AG09309 (cell line): ENCODE measurements at regions not wholly inside any gene's neighbourhood (a gene's known extent, or its start where the extent isn't known, plus 50 kb on each side); places are given as distances from the start of the nearest gene placed in this dataset.

Source experiments
- DNase-seq: peaks from one replicate; pipeline ENCODE4 v3.0.0-alpha.2; 2010; ENCODE audit warnings: low read depth
- H3K4me3 ChIP-seq: 2 replicates; pipeline ENCODE4 v1.5.1; 2011; ENCODE audit warnings: mild to moderate bottlenecking, low read depth, low read length, moderate library complexity; ENCODE audit not compliant: control insufficient read depth
- CTCF ChIP-seq: IDR thresholded peaks from 2 replicates; pipeline ENCODE4 v1.5.1; 2011; ENCODE audit warnings: mild to moderate bottlenecking, low read depth, low read length, inconsistent platforms; ENCODE audit not compliant: insufficient read depth, control insufficient read depth; ENCODE audit errors: missing control alignments

GRCh38 chr2:16333681-16334080 is 332.0 kb downstream of the CYRIA start:
- no peak for TF ChIP-seq CTCF
- no peak for DNase-seq
- H3K4me3 ChIP-seq = no peak overlapping the region

GRCh38 chr2:16332681-16333557 is 332.7 kb downstream of the CYRIA start:
- TF ChIP-seq CTCF = no peak
- DNase-seq = no peak
- no peak overlapping the region for H3K4me3 ChIP-seq

GRCh38 chr2:16331772-16332171 is 333.9 kb downstream of the CYRIA start:
- H3K4me3 ChIP-seq = no peak overlapping the region
- no peak for DNase-seq
- TF ChIP-seq CTCF = no peak

GRCh38 chr2:16330982-16331381 is 334.7 kb downstream of the CYRIA start:
- no peak for DNase-seq
- no peak overlapping the region for H3K4me3 ChIP-seq
- no peak for TF ChIP-seq CTCF

- no peak for DNase-seq
- TF ChIP-seq CTCF = no peak
- H3K4me3 ChIP-seq = no peak overlapping the region
These were observed 335.1 kb downstream of the CYRIA start for GRCh38 chr2:16330571-16330970.

- no peak for TF ChIP-seq CTCF
- no peak overlapping the region for H3K4me3 ChIP-seq
- DNase-seq = no peak
These were observed 335.6 kb downstream of the CYRIA start for GRCh38 chr2:16330012-16330411.

- H3K4me3 ChIP-seq = no peak overlapping the region
- no peak for TF ChIP-seq CTCF
These were observed 336.2 kb downstream of the CYRIA start for GRCh38 chr2:16329421-16329820.

More at GRCh38 chr2:16329421-16329820, 336.2 kb downstream of the CYRIA start:
- no peak for DNase-seq
